Neural cell (in vitro differentiated cells): ENCODE measurements at regions not wholly inside any gene's neighbourhood (a gene's known extent, or its start where the extent isn't known, plus 50 kb on each side); places are given as distances from the start of the nearest gene placed in this dataset.

Source experiments
- CTCF ChIP-seq: fragments of 450-650 bp; IDR thresholded peaks from 2 replicates; pipeline ENCODE4 v1.5.1; 2014; ENCODE audit warnings: antibody characterized with exemption, mild to moderate bottlenecking, moderate library complexity; ENCODE audit not compliant: poor library complexity, severe bottlenecking
- EP300 ChIP-seq: fragments of 450-650 bp; conservative IDR thresholded peaks from 2 replicates; pipeline ENCODE4 v1.6.1; 2014; ENCODE audit warnings: antibody characterized with exemption, mild to moderate bottlenecking, moderate library complexity; ENCODE audit not compliant: poor library complexity, severe bottlenecking
- EZH2 ChIP-seq: fragments of 200-600, 300-800 bp; shearing (Covaris generic), sonication (generic); IDR thresholded peaks from 2 replicates; pipeline ENCODE4 v1.6.1; 2014; ENCODE audit warnings: antibody characterized with exemption, low read length, borderline replicate concordance, mild to moderate bottlenecking; ENCODE audit not compliant: insufficient read depth, poor library complexity, severe bottlenecking
- POLR2AphosphoS5 ChIP-seq: IDR thresholded peaks from 2 replicates; pipeline ENCODE4 v1.6.1; 2012
- RAD21 ChIP-seq: fragments of 450-650 bp; conservative IDR thresholded peaks from 2 replicates; pipeline ENCODE4 v1.6.1; 2014; ENCODE audit warnings: antibody characterized with exemption, mild to moderate bottlenecking, moderate library complexity

GRCh38 chr20:39378776-39379175 is 416.6 kb downstream of the DHX35 start:
- TF ChIP-seq CTCF, result no peak
- no peak for TF ChIP-seq POLR2AphosphoS5
- no peak for TF ChIP-seq RAD21
- TF ChIP-seq EP300, result no peak
- no peak for TF ChIP-seq EZH2
